DOHH2 (cell line): ENCODE measurements at regions not wholly inside any gene's neighbourhood (a gene's known extent, or its start where the extent isn't known, plus 50 kb on each side); places are given as distances from the start of the nearest gene placed in this dataset.

Source experiments
- H3F3A ChIP-seq: fragments of 200-600 bp; sonication (generic), shearing (Covaris generic); 2 replicates; pipeline ENCODE4 v1.6.0; 2016; ENCODE audit warnings: antibody characterized with exemption, mild to moderate bottlenecking; ENCODE audit not compliant: control insufficient read depth, insufficient read depth
- H3K27ac ChIP-seq: fragments of 200-600 bp; sonication (generic); 2 replicates; pipeline ENCODE4 v1.5.1; 2014; ENCODE audit warnings: low read depth, mild to moderate bottlenecking, low read length, moderate library complexity
- H3K27me3 ChIP-seq: fragments of 200-600 bp; sonication (generic); 2 replicates; pipeline ENCODE4 v1.6.1; 2014; ENCODE audit warnings: mild to moderate bottlenecking, low read length, mixed read lengths; ENCODE audit not compliant: control insufficient read depth
- H3K36me3 ChIP-seq: fragments of 200-600 bp; sonication (generic); 2 replicates; pipeline ENCODE4 v1.6.1; 2014; ENCODE audit warnings: mild to moderate bottlenecking, low read length, moderate library complexity, mixed read lengths; ENCODE audit not compliant: control insufficient read depth
- H3K4me1 ChIP-seq: fragments of 200-600 bp; sonication (generic); 2 replicates; pipeline ENCODE4 v1.6.1; 2014; ENCODE audit warnings: mild to moderate bottlenecking, low read length, mixed read lengths; ENCODE audit not compliant: control insufficient read depth
- H3K4me2 ChIP-seq: fragments of 200-600 bp; sonication (generic); 2 replicates; pipeline ENCODE4 v1.6.0; 2014; ENCODE audit warnings: mild to moderate bottlenecking, low read length, moderate library complexity
- H3K4me3 ChIP-seq: fragments of 200-600 bp; sonication (generic); 2 replicates; pipeline ENCODE4 v1.5.1; 2014; ENCODE audit warnings: mild to moderate bottlenecking, low read length, mixed read lengths
- H3K79me2 ChIP-seq: fragments of 200-600 bp; sonication (generic); 2 replicates; pipeline ENCODE4 v1.6.1; 2014; ENCODE audit warnings: mild to moderate bottlenecking, low read length, mixed read lengths; ENCODE audit not compliant: control insufficient read depth
- H3K9me2 ChIP-seq: fragments of 200-600 bp; sonication (generic); replicated peaks from 2 replicates; pipeline ENCODE4 v1.6.1; 2014; ENCODE audit warnings: mild to moderate bottlenecking, low read length, mixed read lengths; ENCODE audit not compliant: control insufficient read depth
- H3K9me3 ChIP-seq: fragments of 200-600 bp; sonication (generic); 2 replicates; pipeline ENCODE4 v1.6.1; 2014; ENCODE audit warnings: antibody characterized with exemption, low read length, mixed read lengths; ENCODE audit not compliant: control insufficient read depth, insufficient read depth
- H4K20me1 ChIP-seq: fragments of 200-600 bp; sonication (generic); 2 replicates; pipeline ENCODE4 v1.6.0; 2014; ENCODE audit warnings: low read depth, mild to moderate bottlenecking, antibody characterized with exemption, low read length, moderate library complexity; ENCODE audit not compliant: control insufficient read depth, insufficient read depth
- EZH2phosphoT487 ChIP-seq: fragments of 200-600 bp; sonication (generic); IDR thresholded peaks from 2 replicates; pipeline ENCODE4 v1.6.1; 2017; ENCODE audit warnings: borderline replicate concordance, mild to moderate bottlenecking, antibody characterized with exemption, low read length, moderate library complexity, mixed read lengths
- TF ChIP-seq, protein P1 (sequence below): fragments of 200-600 bp; sonication (generic); IDR thresholded peaks from one replicate; pipeline ENCODE4 v1.5.1; 2014; ENCODE audit warnings: antibody characterized with exemption, mild to moderate bottlenecking, low read depth, low read length; ENCODE audit not compliant: poor library complexity, severe bottlenecking

DNA sequence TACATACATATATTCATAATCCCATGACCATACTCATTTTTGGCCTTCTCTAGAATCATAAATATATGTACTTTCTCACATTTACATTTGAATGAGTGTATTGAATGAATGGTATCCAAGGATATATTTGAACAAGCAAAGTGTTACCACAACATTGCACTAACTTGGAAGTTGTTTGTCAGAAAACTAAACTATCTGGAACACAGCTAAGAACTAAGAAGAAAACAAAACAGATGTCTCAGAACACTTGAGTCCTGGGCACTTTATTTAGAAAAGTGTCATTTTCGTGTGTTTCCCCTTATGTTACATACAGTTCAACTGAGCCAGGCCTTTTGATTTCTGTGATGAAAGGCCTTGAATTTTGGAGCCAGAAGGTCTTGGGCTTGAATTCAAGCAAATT lies 466.7 kb upstream of the FAT1 start:
- Histone ChIP-seq H3K4me3 (no peak overlapping the region), H3K27me3 (no peaks in the 10 kb centered on the region), H3K4me2 (no peak overlapping the region), H3K4me1 (no peaks in the 10 kb centered on the region), H4K20me1 (no peaks in the 10 kb centered on the region), H3K9me2 (no peaks in the 10 kb centered on the region), H3K36me3 (no peaks in the 10 kb centered on the region), H3F3A (no peaks in the 10 kb centered on the region), H3K9me3 (no peaks in the 10 kb centered on the region), H3K27ac (no peak overlapping the region), H3K79me2 (no peaks in the 10 kb centered on the region)
- no peak for TF ChIP-seq EZH2phosphoT487
- TF ChIP-seq, protein P1, sequence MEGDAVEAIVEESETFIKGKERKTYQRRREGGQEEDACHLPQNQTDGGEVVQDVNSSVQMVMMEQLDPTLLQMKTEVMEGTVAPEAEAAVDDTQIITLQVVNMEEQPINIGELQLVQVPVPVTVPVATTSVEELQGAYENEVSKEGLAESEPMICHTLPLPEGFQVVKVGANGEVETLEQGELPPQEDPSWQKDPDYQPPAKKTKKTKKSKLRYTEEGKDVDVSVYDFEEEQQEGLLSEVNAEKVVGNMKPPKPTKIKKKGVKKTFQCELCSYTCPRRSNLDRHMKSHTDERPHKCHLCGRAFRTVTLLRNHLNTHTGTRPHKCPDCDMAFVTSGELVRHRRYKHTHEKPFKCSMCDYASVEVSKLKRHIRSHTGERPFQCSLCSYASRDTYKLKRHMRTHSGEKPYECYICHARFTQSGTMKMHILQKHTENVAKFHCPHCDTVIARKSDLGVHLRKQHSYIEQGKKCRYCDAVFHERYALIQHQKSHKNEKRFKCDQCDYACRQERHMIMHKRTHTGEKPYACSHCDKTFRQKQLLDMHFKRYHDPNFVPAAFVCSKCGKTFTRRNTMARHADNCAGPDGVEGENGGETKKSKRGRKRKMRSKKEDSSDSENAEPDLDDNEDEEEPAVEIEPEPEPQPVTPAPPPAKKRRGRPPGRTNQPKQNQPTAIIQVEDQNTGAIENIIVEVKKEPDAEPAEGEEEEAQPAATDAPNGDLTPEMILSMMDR: no peak

DNA sequence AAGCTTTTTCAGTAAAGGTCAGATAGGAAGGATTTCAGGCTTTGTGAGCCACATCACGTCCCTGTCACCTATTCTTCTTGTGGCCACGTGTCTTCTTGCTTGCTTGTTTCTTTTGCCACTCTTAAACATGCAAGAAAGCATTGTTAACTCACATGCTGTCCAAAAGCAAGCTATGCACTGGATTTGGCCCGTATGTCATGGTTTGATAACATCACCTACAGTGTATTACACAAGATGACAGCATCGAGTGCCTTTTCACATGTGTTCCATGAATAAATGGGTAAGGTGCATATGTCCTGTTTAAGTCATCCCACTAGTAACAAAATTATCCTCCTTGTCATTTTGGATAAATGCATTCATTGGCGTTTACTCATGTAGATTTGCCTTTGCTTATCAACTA lies 468.0 kb upstream of the FAT1 start:
- no peak for TF ChIP-seq EZH2phosphoT487
- TF ChIP-seq, protein P1: no peak
- Histone ChIP-seq H4K20me1 (no peaks in the 10 kb centered on the region), H3K4me3 (no peak overlapping the region), H3K4me2 (no peak overlapping the region), H3K27ac (no peak overlapping the region), H3K4me1 (no peaks in the 10 kb centered on the region), H3K79me2 (no peaks in the 10 kb centered on the region), H3F3A (no peaks in the 10 kb centered on the region), H3K9me3 (no peaks in the 10 kb centered on the region), H3K36me3 (no peaks in the 10 kb centered on the region), H3K9me2 (no peaks in the 10 kb centered on the region), H3K27me3 (no peaks in the 10 kb centered on the region)

GRCh38 chr4:187192266-187192665 lies 468.6 kb upstream of the FAT1 start:
- no peaks in the 10 kb centered on the region for H3K27me3 ChIP-seq
- no peaks in the 10 kb centered on the region for H3K4me1 ChIP-seq
- H3K4me3 ChIP-seq: no peak overlapping the region
- no peak overlapping the region for H3K4me2 ChIP-seq
- no peaks in the 10 kb centered on the region for H3K79me2 ChIP-seq
- TF ChIP-seq, protein P1: no peak
- no peak for TF ChIP-seq EZH2phosphoT487
- H3K9me3 ChIP-seq: no peaks in the 10 kb centered on the region
- no peaks in the 10 kb centered on the region for H4K20me1 ChIP-seq
- no peak overlapping the region for H3K27ac ChIP-seq
- H3F3A ChIP-seq: no peaks in the 10 kb centered on the region
- no peaks in the 10 kb centered on the region for H3K9me2 ChIP-seq
- no peaks in the 10 kb centered on the region for H3K36me3 ChIP-seq

- H3K79me2 ChIP-seq: no peaks in the 10 kb centered on the region
- H3K36me3 ChIP-seq: no peaks in the 10 kb centered on the region
- no peaks in the 10 kb centered on the region for H3K9me3 ChIP-seq
- H3F3A ChIP-seq: no peaks in the 10 kb centered on the region
- no peak overlapping the region for H3K4me3 ChIP-seq
- no peaks in the 10 kb centered on the region for H3K4me1 ChIP-seq
- H3K4me2 ChIP-seq: no peak overlapping the region
- no peaks in the 10 kb centered on the region for H4K20me1 ChIP-seq
- H3K27me3 ChIP-seq: no peaks in the 10 kb centered on the region
- TF ChIP-seq, protein P1: no peak
- TF ChIP-seq EZH2phosphoT487: no peak
- H3K27ac ChIP-seq: no peak overlapping the region
- H3K9me2 ChIP-seq: no peaks in the 10 kb centered on the region
These were observed 469.5 kb upstream of the FAT1 start for GRCh38 chr4:187193141-187193540.
